WTC11 (cell line): ENCODE measurements at regions not wholly inside any gene's neighbourhood (a gene's known extent, or its start where the extent isn't known, plus 50 kb on each side); places are given as distances from the start of the nearest gene placed in this dataset.

Source experiments
- ATAC-seq: fragments of 200-7000 bp; cut with Tn5 transposase; 2 replicates; pipeline ENCODE4 v1.10.0; 2021; ENCODE audit warnings: mild to moderate bottlenecking, moderate library complexity
- CTCF ChIA-PET: fragments of 300-600 bp; sonication (Branson Sonifier 250); formaldehyde crosslinking; loops from one replicate; lab custom pipeline; 2021; ENCODE audit warnings: antibody characterized with exemption; lab: Charles Lee
- POLR2A ChIA-PET: fragments of 350-600 bp; sonication (Branson Sonifier 250); formaldehyde crosslinking; loops from one replicate; lab custom pipeline; 2021; ENCODE audit warnings: antibody characterized with exemption; lab: Charles Lee
- DNase-seq: peaks from one replicate; pipeline ENCODE4 v3.0.0; 2021; ENCODE audit warnings: low spot score
- H3K27ac Mint-ChIP-seq: 2 replicates; pipeline ENCODE4 v1.8.0; 2021; ENCODE audit warnings: mixed read lengths
- H3K27me3 Mint-ChIP-seq: 2 replicates; pipeline ENCODE4 v1.8.0; 2021; ENCODE audit warnings: low read depth, mild to moderate bottlenecking, moderate library complexity, mixed read lengths
- H3K36me3 Mint-ChIP-seq: 2 replicates; pipeline ENCODE4 v1.8.0; 2021; ENCODE audit warnings: mixed read lengths
- H3K4me1 Mint-ChIP-seq: 2 replicates; pipeline ENCODE4 v1.8.0; 2022; ENCODE audit warnings: mixed read lengths
- H3K4me3 Mint-ChIP-seq: 2 replicates; pipeline ENCODE4 v1.8.0; 2021; ENCODE audit warnings: mild to moderate bottlenecking, moderate library complexity, mixed read lengths
- H3K9me3 Mint-ChIP-seq: 2 replicates; pipeline ENCODE4 v1.8.0; 2021; ENCODE audit warnings: mixed read lengths
- AFF4 ChIP-seq: sonication (generic); formaldehyde crosslinking; IDR thresholded peaks from 2 replicates; pipeline ENCODE4 v1.8.1; 2023; ENCODE audit warnings: mild to moderate bottlenecking, missing genetic modification reagents, borderline replicate concordance
- FOXP4 ChIP-seq: sonication (generic); formaldehyde crosslinking; IDR thresholded peaks from 2 replicates; pipeline ENCODE4 v1.8.0; 2022; ENCODE audit warnings: mild to moderate bottlenecking, missing genetic modification reagents
- HMGXB4 ChIP-seq: sonication (generic); formaldehyde crosslinking; IDR thresholded peaks from 2 replicates; pipeline ENCODE4 v1.8.1; 2023; ENCODE audit warnings: mild to moderate bottlenecking, moderate library complexity, missing genetic modification reagents
- MLX ChIP-seq: sonication (generic); formaldehyde crosslinking; IDR thresholded peaks from 2 replicates; pipeline ENCODE4 v1.8.1; 2023; ENCODE audit warnings: mild to moderate bottlenecking, missing genetic modification reagents, moderate library complexity
- PREB ChIP-seq: sonication (generic); formaldehyde crosslinking; IDR thresholded peaks from 2 replicates; pipeline ENCODE4 v1.8.1; 2022; ENCODE audit warnings: mild to moderate bottlenecking, missing genetic modification reagents, moderate library complexity, borderline replicate concordance
- ZNF396 ChIP-seq: fragments of 250-450 bp; sonication (Bioruptor Pico); IDR thresholded peaks from 2 replicates; pipeline ENCODE4 v1.8.0; 2021; ENCODE audit warnings: mild to moderate bottlenecking, moderate library complexity, borderline replicate concordance
- ZNF512 ChIP-seq: sonication (generic); formaldehyde crosslinking; IDR thresholded peaks from 2 replicates; pipeline ENCODE4 v1.8.1; 2022; ENCODE audit warnings: missing genetic modification reagents, borderline replicate concordance
- TF ChIP-seq, protein P1 (sequence below): sonication (generic); formaldehyde crosslinking; IDR thresholded peaks from 2 replicates; pipeline ENCODE4 v1.8.0; 2022; ENCODE audit warnings: mild to moderate bottlenecking, missing genetic modification reagents

DNA sequence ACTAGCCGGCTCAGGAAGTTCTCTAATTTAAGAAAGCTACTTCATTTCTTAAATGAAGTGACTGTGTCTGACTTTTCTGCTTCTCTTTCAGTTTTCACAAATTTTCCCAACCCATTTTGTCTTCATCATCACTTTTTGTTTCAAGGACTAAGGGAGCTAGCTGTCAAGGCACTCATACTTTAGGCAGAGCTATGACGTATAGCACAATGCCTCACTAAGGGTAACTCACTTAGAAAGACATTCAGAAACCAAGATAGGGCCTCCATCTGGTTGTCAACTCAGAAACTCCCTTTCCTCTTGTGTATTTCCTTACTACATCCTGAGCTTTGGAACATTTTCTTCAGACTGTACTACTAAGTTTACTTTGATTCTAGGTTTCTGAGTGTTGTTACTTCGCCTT, 397.9 kb downstream of the TOX3 start (continued):
- TF ChIP-seq MLX (CRISPR knock-in tag) (no peak), ZNF396 (CRISPR knock-in tag) (no peak)
- TF ChIP-seq, protein P1, sequence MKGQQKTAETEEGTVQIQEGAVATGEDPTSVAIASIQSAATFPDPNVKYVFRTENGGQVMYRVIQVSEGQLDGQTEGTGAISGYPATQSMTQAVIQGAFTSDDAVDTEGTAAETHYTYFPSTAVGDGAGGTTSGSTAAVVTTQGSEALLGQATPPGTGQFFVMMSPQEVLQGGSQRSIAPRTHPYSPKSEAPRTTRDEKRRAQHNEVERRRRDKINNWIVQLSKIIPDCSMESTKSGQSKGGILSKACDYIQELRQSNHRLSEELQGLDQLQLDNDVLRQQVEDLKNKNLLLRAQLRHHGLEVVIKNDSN (CRISPR knock-in tag), result no peak
- TF ChIP-seq, all 79 proteins: peak for 0

- no peaks in the 10 kb centered on the region; the same call in 1 of the 2 replicates for H3K27me3 Mint-ChIP-seq
- ATAC-seq (no peak), DNase-seq (no peak)
- ChIA-PET CTCF (interaction anchor here (1.3 kb wide), 1 partner anchor 50 kb away, joined by 3 read pairs; no protein-coding TSS in a partner anchor), POLR2A (no interaction called here)
- H3K9me3 Mint-ChIP-seq, result peaks cover 3% of the 10 kb centered on the region; the same call in 1 of the 2 replicates
- no peaks in the 10 kb centered on the region for H3K36me3 Mint-ChIP-seq
- peaks cover 11% of the 10 kb centered on the region for H3K4me1 Mint-ChIP-seq
- TF ChIP-seq PREB (CRISPR knock-in tag), result no peak
- no peak for TF ChIP-seq FOXP4 (CRISPR knock-in tag)
- TF ChIP-seq ZNF512 (CRISPR knock-in tag), result no peak
- H3K4me3 Mint-ChIP-seq, result no peak overlapping the region
- no peak overlapping the region for H3K27ac Mint-ChIP-seq
These were observed 405.1 kb downstream of the TOX3 start for GRCh38 chr16:52141871-52142270.

- POLR2A ChIA-PET, result interaction anchor here (0.5 kb wide), 1 partner anchor 955 kb away, joined by 3 read pairs; no protein-coding TSS in a partner anchor
- no peaks in the 10 kb centered on the region for H3K36me3 Mint-ChIP-seq
- TF ChIP-seq AFF4 (no peak), HMGXB4 (CRISPR knock-in tag) (no peak)
- TF ChIP-seq, all 79 proteins: peak for 0
- Mint-ChIP-seq H3K4me3 (no peak overlapping the region), H3K27ac (no peak overlapping the region), H3K9me3 (0 out of 2 replicates have a peak, but pooled peaks cover 7% of the 10 kb centered on the region), H3K4me1 (peaks cover 8% of the 10 kb centered on the region), H3K27me3 (no peaks in the 10 kb centered on the region; the same call in 1 of the 2 replicates)
- DNase-seq (no peak), ATAC-seq (no peak)
- CTCF ChIA-PET, result no interaction called here
These were observed 418.6 kb downstream of the TOX3 start for GRCh38 chr16:52128361-52128760.
